Natural killer cell (primary cell): ENCODE measurements at regions not wholly inside any gene's neighbourhood (a gene's known extent, or its start where the extent isn't known, plus 50 kb on each side); places are given as distances from the start of the nearest gene placed in this dataset.

Source experiments
- ATAC-seq, 3 donors: fragments of 150-1000 bp in 2 of 3; fragments of 200-7000 bp in 1 of 3; cut with Tn5 transposase; 1 replicate in 1 of 3; 2 replicates in 2 of 3; pipeline ENCODE4 v1.10.0; 2021; ENCODE audit warnings: mild to moderate bottlenecking in 2 of 3, moderate library complexity in 2 of 3
- DNase-seq, 2 donors: peaks; one replicate each; pipeline versions ENCODE4 v3.0.0 to v3.0.0-alpha.2; 2013 to 2021; ENCODE audit warnings: mixed read lengths in 1 of 2
- H3K27ac ChIP-seq: one replicate; pipeline ENCODE4 v1.5.1; 2013; ENCODE audit warnings: mild to moderate bottlenecking, low read length
- H3K27me3 ChIP-seq: one replicate; pipeline ENCODE4 v1.6.1; 2013; ENCODE audit warnings: low read length; ENCODE audit not compliant: control insufficient read depth, insufficient read depth
- H3K36me3 ChIP-seq: one replicate; pipeline ENCODE4 v1.6.1; 2013; ENCODE audit warnings: low read length; ENCODE audit not compliant: control insufficient read depth, insufficient read depth
- H3K4me1 ChIP-seq: one replicate; pipeline ENCODE4 v1.6.1; 2013; ENCODE audit warnings: low read length; ENCODE audit not compliant: control insufficient read depth, insufficient read depth
- H3K4me3 ChIP-seq: one replicate; pipeline ENCODE4 v1.5.1; 2013; ENCODE audit warnings: low read length
- H3K9me3 ChIP-seq: one replicate; pipeline ENCODE4 v1.6.1; 2013; ENCODE audit warnings: low read length; ENCODE audit not compliant: control insufficient read depth, insufficient read depth
- H3K27ac Mint-ChIP-seq, 2 donors: one replicate each; pipeline ENCODE4 v1.8.0; 2022; ENCODE audit warnings: mild to moderate bottlenecking in 2 of 2, mixed read lengths in 2 of 2, moderate library complexity in 1 of 2
- H3K27me3 Mint-ChIP-seq, 2 donors: one replicate each; pipeline ENCODE4 v1.8.0; 2022; ENCODE audit warnings: low read depth in 2 of 2, mixed read lengths in 2 of 2
- H3K36me3 Mint-ChIP-seq: one replicate; pipeline ENCODE4 v1.8.0; 2022; ENCODE audit warnings: mixed read lengths
- H3K4me1 Mint-ChIP-seq, 2 donors: one replicate each; pipeline ENCODE4 v1.8.0; 2022; ENCODE audit warnings: mixed read lengths in 2 of 2
- H3K4me3 Mint-ChIP-seq: one replicate; pipeline ENCODE4 v1.8.0; 2022; ENCODE audit warnings: mild to moderate bottlenecking, moderate library complexity, mixed read lengths
- H3K9me3 Mint-ChIP-seq, 2 donors: one replicate each; pipeline ENCODE4 v1.8.0; 2022; ENCODE audit warnings: mixed read lengths in 2 of 2
- CTCF ChIP-seq: fragments of 200-600 bp; IDR thresholded peaks from one replicate; pipeline ENCODE4 v1.8.0; 2022; ENCODE audit warnings: antibody characterized with exemption
- WGBS: methylation state at CpG from one replicate; pipeline ENCODE4 v1.1.7; 2013; ENCODE audit warnings: missing lambda C conversion rate; ENCODE audit not compliant: insufficient coverage; 5-methylcytosine and 5-hydroxymethylcytosine counted together
- intact Hi-C: fragments of 100-400 bp; cut with micrococcal nuclease; formaldehyde crosslinking; loops from one replicate; pipeline ENCODE4 v1.14.2; 2022

DNA sequence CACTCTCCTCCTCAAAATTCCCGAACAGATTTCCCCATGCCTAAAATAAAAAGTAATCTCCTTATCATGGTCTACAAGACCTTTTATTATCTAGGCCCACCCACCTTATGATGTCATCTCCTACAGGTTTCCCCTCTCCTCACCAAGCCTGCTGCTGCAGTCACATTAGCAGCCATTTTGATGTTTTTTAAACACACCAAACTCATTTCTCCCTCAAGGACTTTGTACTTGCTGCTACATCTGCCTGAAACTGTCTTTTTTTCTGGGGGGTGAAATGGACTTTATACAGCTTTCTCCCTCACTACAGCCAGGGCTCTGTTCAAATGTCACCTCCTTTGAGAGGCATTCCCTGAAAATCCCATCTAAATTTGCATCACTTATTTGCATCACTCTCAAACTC is 90.2 kb upstream of the TAB3 start:
- Histone ChIP-seq H3K27ac (no peak overlapping the region), H3K4me3 (no peak overlapping the region), H3K36me3 (no peaks in the 10 kb centered on the region), H3K4me1 (no peaks in the 10 kb centered on the region), H3K27me3 (no peaks in the 10 kb centered on the region), H3K9me3 (no peaks in the 10 kb centered on the region)
- DNase-seq: no peak
- Mint-ChIP-seq H3K9me3 (no peaks in the 10 kb centered on the region), H3K27ac (no peak overlapping the region), H3K36me3 (no peaks in the 10 kb centered on the region), H3K27me3 (peaks cover 0 to 7% of the 10 kb centered on the region in 2 donors), H3K4me3 (no peak overlapping the region), H3K4me1 (no peaks in the 10 kb centered on the region)
- intact Hi-C loops: no loop called here
- WGBS: 94% methylated on average over 1 of the region's 1 CpG
- ATAC-seq: no peak
- no peak for TF ChIP-seq CTCF

GRCh38 chrX:30975467-30975866 is 86.4 kb upstream of the TAB3 start:
- no peak for ATAC-seq
- no peaks in the 10 kb centered on the region for H3K9me3 ChIP-seq
- H3K27ac Mint-ChIP-seq: no peak overlapping the region
- H3K27me3 Mint-ChIP-seq: peaks cover 0 to 3% of the 10 kb centered on the region in 2 donors
- H3K27me3 ChIP-seq: no peaks in the 10 kb centered on the region
- H3K27ac ChIP-seq: no peak overlapping the region
- peaks cover 7 to 8% of the 10 kb centered on the region in 2 donors for H3K4me1 Mint-ChIP-seq
- intact Hi-C loops: no loop called here
- H3K9me3 Mint-ChIP-seq: no peaks in the 10 kb centered on the region
- H3K36me3 Mint-ChIP-seq: no peaks in the 10 kb centered on the region
- no peak overlapping the region for H3K4me3 Mint-ChIP-seq
- TF ChIP-seq CTCF: no peak
- H3K4me3 ChIP-seq: no peak overlapping the region
- no peaks in the 10 kb centered on the region for H3K4me1 ChIP-seq
- H3K36me3 ChIP-seq: no peaks in the 10 kb centered on the region
- DNase-seq: no peak

DNA sequence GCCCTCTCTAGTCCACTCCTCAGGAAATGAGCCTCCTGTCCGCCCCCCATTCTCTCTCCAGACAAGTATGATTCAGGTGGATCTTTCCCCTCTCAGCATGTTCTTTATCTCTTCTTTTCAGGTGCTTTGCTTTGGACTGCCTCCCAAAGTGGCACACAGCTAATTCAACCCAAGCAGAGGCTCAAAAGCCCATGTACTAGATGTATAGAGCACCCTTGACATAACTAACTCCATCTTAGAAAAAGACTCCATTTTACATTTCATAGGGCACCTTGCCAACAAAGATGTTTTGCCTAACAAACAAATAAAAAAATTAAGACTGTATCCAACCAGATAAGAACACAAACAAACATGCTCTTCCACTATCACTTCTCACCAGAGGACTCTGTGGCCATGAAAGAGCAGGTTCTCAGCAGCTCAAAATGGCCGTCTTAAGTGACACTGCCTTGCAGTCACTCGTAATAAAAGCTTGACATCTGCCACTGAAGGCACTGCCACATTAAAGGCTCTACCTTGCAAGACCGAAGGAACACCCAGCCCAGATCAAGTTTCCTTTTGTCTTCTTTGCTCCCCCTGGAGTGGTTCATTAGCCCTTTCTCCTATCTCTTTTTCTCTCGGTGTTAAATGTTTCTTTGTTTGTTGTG is 84.9 kb upstream of the TAB3 start:
- Mint-ChIP-seq H3K36me3 (no peaks in the 10 kb centered on the region), H3K27me3 (peaks cover 0 to 5% of the 10 kb centered on the region in 2 donors), H3K4me3 (no peak overlapping the region), H3K9me3 (no peaks in the 10 kb centered on the region), H3K4me1 (peaks cover 7 to 8% of the 10 kb centered on the region in 2 donors), H3K27ac (no peak overlapping the region)
- no peaks in the 10 kb centered on the region for H3K27me3 ChIP-seq
- H3K36me3 ChIP-seq: no peaks in the 10 kb centered on the region
- DNase-seq (peak in 1 of 2 donors; percentile 2), ATAC-seq (no peak)
- H3K27ac ChIP-seq: no peak overlapping the region
- no peaks in the 10 kb centered on the region for H3K9me3 ChIP-seq
- intact Hi-C loops: no loop called here
- H3K4me1 ChIP-seq: no peaks in the 10 kb centered on the region
- no peak for TF ChIP-seq CTCF
- 76% methylated on average over 3 of the region's 5 CpGs for WGBS
- H3K4me3 ChIP-seq: no peak overlapping the region
